GM18873 (cell line): ENCODE measurements at regions not wholly inside any gene's neighbourhood (a gene's known extent, or its start where the extent isn't known, plus 50 kb on each side); places are given as distances from the start of the nearest gene placed in this dataset.
"Not testable (repeated sequence)": the region's sequence is repeated elsewhere in the genome, so short reads cannot be mapped to it uniquely, and the experiment has no call there.

Experiments used
- ATAC-seq: cut with Tn5 transposase; IDR thresholded peaks from one replicate; pipeline ENCODE4 v1.9.1; 2021; ENCODE audit warnings: mild to moderate bottlenecking, moderate library complexity, moderate number of reproducible peaks; ENCODE audit not compliant: unreplicated experiment, low FRiP score

GRCh38 chr14:45634651-45635441, 381.8 kb upstream of the MIS18BP1 start:
- ATAC-seq: not testable (repeated sequence)

- ATAC-seq: no peak
Observed at GRCh38 chr14:45633220-45633984, 380.4 kb upstream of the MIS18BP1 start.

DNA sequence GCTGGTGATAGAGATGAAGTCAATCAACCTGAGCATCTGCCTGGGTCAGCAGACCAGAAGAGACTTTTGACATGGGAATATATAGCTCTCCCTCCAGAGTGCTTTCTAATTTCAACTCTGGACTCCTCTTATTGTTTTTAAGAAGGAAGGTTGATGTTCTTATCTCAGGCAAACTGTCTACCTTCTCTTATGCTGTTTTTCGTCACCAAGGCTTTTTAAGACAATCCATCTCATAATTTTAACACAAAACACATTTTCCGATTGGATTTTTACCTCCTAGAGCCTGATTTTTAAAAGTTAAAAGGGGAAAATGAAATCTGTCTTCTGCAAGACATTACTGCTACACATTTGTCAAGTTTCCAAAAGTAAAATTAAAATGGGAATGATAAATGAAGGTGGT, 368.7 kb upstream of the MIS18BP1 start:
- ATAC-seq: no peak

DNA sequence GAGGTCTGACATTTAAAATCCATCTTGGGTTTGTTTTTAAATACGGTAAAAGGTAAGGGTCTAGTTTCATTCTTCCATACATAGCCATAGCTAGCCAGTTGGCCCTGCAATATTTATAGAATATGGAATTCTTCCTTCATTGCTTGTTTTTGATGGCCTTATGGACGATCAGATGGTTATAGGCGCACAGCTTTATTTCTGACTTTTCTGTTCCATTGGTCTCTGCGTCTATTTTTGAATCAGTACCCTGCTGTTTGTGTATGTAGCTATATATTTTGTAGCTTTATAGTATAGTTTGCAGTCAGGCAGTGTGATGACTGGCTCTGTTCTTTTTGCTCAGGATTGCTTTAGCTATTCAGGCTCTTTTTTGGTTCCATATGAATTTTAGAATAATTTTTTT, 366.8 kb upstream of the MIS18BP1 start:
- no peak for ATAC-seq

- ATAC-seq: no peak
Observed at GRCh38 chr14:45610318-45610717, 357.3 kb upstream of the MIS18BP1 start.

DNA sequence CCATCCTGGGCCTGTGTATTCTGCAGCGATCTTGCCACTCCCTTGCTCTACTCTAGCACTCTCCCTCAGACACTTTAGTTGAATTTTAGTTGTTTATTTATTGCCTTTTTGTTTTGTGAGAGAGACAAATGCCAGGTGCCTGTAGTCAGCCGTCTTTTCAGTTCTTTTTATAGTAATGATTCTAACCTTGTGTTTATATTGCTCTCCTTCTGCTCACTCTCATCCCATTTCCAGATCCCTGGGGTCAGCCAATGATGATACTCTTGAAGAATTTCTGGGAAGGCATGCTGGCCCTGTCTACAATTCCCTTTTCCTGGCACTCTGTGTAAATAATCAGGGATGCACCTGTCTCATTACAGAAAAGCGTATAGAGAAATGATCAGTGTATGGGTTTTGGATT, 334.1 kb upstream of the MIS18BP1 start:
- ATAC-seq: no peak

- ATAC-seq: no peak
Observed at GRCh38 chr14:45559626-45560025, 306.6 kb upstream of the MIS18BP1 start.

DNA sequence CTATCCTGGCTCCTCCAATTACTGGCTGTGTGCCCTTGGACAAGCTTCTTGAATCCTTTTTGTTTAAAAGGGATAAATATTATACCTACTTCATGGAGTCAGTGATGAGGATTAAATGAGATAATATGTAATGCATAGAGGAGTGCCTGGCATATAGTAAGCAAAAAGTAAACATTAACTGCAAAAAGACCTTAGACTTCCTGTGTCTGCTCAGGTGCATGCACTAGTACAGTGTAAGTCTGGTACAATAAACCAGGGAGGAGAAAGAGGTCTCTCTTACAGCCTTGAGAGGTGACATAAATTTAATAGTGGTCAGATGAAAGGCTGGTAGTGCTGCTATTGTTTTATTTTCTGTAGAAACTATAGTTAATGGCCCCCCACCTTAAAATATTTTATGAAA, 305.2 kb upstream of the MIS18BP1 start:
- no peak for ATAC-seq

DNA sequence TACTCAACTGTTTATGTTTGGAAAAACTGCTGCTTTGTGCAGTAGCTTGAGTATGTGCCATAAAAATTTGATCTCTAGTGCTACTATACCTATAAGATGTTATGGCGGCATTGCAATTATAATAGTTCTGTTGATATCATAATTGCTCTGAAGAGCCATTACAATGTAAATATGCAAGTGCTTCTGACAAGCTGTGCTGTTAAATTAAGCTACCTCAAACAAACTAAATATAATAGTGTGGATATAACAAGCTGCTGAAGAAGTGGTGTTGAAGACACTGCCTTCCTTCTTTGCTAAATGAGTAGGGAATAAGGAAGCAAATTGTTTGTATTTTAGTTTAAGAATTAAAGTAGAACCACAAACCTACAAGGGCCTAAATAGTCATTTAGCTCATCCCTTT, 301.0 kb upstream of the MIS18BP1 start:
- no peak for ATAC-seq

GRCh38 chr14:45551240-45551820, 298.3 kb upstream of the MIS18BP1 start:
- ATAC-seq: not testable (repeated sequence)

DNA sequence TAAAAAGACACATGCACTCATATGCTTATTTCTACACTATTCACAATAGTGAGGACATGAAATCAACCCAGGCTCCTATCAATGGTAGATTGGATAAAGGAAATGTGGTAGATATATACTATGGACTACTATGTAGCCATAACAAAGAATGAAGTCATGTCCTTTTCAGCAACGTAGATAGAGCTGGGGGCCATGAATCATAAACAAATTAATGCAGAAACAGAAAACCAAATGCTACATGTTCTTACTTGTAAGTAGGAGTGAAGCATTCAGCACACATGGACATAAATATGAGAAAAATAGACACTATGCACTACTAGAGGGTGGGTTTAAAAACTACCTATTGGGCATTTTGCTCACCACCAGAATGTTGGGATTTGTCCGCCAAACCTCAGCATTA, 278.0 kb upstream of the MIS18BP1 start:
- ATAC-seq: no peak

DNA sequence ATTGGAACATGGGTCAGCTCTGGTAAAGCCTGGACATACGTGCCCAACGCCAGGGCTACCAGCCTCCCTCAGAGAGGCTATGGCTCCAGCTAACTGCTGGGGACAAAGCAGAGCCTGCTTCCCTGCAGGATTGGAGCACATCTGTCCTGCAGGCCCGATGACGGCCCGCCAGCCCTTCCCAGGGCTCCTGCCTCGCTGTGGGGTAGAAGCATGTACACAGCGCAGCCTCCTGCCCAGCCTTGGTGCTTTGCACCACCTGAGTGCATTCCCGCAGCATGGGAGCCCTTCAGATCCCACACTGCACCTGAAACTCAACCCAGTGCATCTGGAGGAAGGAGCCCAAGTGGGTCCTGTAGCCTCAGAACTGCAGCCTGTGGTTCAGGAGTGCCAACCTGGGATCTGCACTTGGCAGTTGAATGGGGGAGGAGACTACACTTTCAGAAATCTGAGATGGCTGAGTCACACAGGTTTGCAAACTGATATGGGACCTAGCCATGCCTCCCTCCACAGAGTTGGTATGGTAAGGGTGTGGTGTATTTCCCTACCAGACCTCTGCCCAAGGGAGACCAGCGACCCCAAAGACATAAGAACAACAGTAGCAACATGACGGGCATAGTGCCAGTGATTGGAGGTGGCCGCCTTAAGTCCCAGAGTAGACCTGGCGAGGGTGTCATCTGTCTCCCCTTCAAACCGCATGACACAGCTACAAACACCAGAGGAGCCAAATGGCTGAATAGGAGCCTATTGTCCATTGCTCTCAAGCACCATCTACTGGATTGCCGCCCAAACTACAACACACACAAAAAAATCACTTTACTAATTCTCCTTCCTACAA, 273.9 kb upstream of the MIS18BP1 start:
- ATAC-seq: no peak

DNA sequence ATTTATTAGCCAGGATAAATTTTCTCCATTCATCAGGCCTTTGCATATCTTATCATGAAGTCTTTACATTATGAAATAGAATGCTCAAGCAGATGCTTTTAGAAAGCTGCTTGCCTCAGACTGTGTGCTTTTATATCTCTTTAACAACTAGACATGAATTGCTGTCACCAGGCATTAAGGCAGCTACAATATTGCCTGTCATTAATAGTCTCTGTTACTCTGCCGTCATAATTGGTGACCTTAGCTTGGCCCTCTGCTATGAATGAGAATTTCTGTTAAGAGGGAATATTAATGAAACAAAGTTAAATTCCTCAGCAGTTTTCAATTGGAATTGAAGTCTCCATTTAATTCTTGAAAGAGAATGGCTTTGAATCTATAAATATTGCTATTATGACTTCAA, 266.8 kb upstream of the MIS18BP1 start:
- no peak for ATAC-seq

GRCh38 chr14:45492876-45493275, 239.9 kb upstream of the MIS18BP1 start:
- no peak for ATAC-seq

- no peak for ATAC-seq
Observed at GRCh38 chr14:45491914-45492313, 238.9 kb upstream of the MIS18BP1 start.

GRCh38 chr14:45486599-45486998, 233.6 kb upstream of the MIS18BP1 start:
- no peak for ATAC-seq

DNA sequence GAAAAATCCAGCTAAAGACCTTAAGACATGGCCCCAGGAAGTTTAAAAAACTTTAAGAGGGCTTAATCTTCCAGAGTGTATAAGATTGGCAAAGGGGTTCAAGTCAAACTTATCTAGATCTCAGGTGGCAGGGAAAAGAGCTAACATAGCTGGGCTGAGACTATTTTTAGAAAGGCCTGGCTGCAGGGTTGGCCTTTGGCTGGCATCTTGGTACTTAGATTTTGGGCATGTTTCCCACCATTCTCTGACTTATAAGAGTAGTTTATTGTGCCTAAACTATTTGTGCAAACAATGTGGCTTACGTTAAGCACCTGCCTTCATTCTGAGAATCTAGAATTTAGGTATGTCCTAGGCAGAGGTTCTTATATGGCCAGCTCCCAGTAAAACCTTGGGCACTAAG, 214.0 kb upstream of the MIS18BP1 start:
- ATAC-seq: no peak

DNA sequence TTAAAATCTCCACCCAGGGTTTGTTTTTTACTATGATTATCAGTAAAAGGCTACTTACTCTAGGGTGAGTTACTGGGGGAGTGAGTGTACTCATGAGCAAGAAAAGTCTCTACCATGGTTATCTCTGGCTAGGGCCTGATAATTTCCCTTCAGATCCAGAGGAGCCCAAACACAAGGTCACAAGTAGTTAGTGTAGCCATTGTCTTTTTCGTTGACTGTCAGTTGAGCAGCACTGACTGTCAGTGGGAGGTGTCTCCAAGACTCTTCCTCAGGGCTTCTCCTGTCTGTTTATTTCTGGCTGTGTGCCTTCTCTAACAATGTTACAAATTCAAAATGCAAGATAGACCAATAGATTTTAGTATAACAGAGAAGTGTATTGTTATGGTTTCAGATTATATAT, 181.2 kb upstream of the MIS18BP1 start:
- no peak for ATAC-seq

GRCh38 chr14:45426685-45427282, 173.8 kb upstream of the MIS18BP1 start:
- ATAC-seq: peak; percentile 73

DNA sequence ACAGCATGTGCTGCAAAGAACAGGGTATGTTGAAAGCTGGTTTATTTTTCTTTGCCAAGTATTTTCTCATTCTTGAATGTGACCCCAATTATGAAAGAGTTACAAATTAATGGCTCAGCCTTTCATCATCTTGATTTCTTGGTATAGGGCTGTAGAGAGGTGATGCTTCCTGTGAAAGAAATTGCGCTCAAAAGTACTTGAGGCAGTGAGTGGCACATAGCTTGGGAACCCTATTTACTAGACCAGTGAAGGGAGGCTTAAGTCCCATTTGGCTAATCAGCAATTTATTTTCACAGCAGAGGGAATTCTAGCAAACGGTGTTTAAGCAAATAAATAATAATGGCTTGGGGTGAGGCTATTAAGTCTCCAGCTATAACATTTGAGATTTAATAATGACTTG, 153.9 kb upstream of the MIS18BP1 start:
- ATAC-seq: no peak
